ENCODE measurements at regions not wholly inside any gene's neighbourhood (a gene's known extent, or its start where the extent isn't known, plus 50 kb on each side); places are given as distances from the start of the nearest gene placed in this dataset.

- no peak overlapping the region for H3K4me3 Mint-ChIP-seq
- no peaks in the 10 kb centered on the region for H3K79me2 ChIP-seq (ENCODE audit: insufficient read depth, low read length)
- H3K56ac ChIP-seq (ENCODE audit: insufficient read length, low read depth, low read length), result no peak overlapping the region
- no peaks in the 10 kb centered on the region for H4K20me1 ChIP-seq (ENCODE audit: control insufficient read depth, insufficient read depth, insufficient read length)
- H3K23me2 ChIP-seq (ENCODE audit: insufficient read length, low read depth, low read length, poor library complexity, severe bottlenecking), result no peaks in the 10 kb centered on the region
- no peak overlapping the region for H3K23ac ChIP-seq (ENCODE audit: insufficient read length, low read depth, low read length)
- H2BK120ac ChIP-seq (ENCODE audit: low read depth, low read length, poor library complexity, severe bottlenecking), result no peak overlapping the region
- no peak overlapping the region for H3K4me2 ChIP-seq (ENCODE audit: insufficient read depth, insufficient read length, low read length)
- no peak overlapping the region for H3T11ph ChIP-seq (ENCODE audit: low read length)
- H3K79me1 ChIP-seq (ENCODE audit: insufficient read depth, low read depth, low read length, poor library complexity, severe bottlenecking), result no peaks in the 10 kb centered on the region
- no peak overlapping the region for H3K14ac ChIP-seq (ENCODE audit: insufficient read depth, low read length)
- no peaks in the 10 kb centered on the region for H3K4me1 ChIP-seq (ENCODE audit: insufficient read depth, low read length)
- H3K4ac ChIP-seq (ENCODE audit: low read depth, low read length), result no peak overlapping the region
- DNase-seq, result no peak
- no peak overlapping the region for H2AK5ac ChIP-seq (ENCODE audit: insufficient read length, low read length)
- no CpG with 5 or more reads among the region's 2 CpGs for WGBS (ENCODE audit: extremely low coverage, insufficient read length, low lambda C conversion rate)
- H2BK5ac ChIP-seq (ENCODE audit: insufficient read length, low read length), result no peak overlapping the region
- no peak overlapping the region for H4K5ac ChIP-seq (ENCODE audit: insufficient read length, low read depth, low read length)
- H2BK15ac ChIP-seq (ENCODE audit: low read depth, low read length), result no peak overlapping the region
- no peak overlapping the region for H4K91ac ChIP-seq (ENCODE audit: insufficient read length, low read depth, low read length)
- H3K27me3 Mint-ChIP-seq (ENCODE audit: low read depth), result no peaks in the 10 kb centered on the region
- no peak overlapping the region for H2AFZ ChIP-seq (ENCODE audit: low read length)
- no peak overlapping the region for H3K18ac ChIP-seq (ENCODE audit: insufficient read length, low read depth, low read length)
- no peak overlapping the region for H2BK12ac ChIP-seq (ENCODE audit: insufficient read length, low read depth, low read length)
- H3K9me3 ChIP-seq (ENCODE audit: control insufficient read depth, low read depth, low read length), result no peaks in the 10 kb centered on the region
- no peak overlapping the region for H3K27ac ChIP-seq (ENCODE audit: insufficient read length, low read depth, low read length)
- H3K9me3 Mint-ChIP-seq, result peaks cover 0 to 2% of the 10 kb centered on the region in 2 experiments; a peak in 2 of 5 replicates
- H3K4me1 Mint-ChIP-seq, result 0 out of 4 replicates have a peak, but pooled peaks cover 0 to 5% of the 10 kb centered on the region in 2 experiments
- no peak overlapping the region for H3K27ac Mint-ChIP-seq
- H2BK20ac ChIP-seq (ENCODE audit: low read depth, low read length, poor library complexity, severe bottlenecking), result no peak overlapping the region
- no peak for TF ChIP-seq CTCF (conservative IDR thresholded peaks at IDR 0.05)
- H3K36me3 Mint-ChIP-seq (ENCODE audit: insufficient read depth in 1 of 3, low read depth in 3 of 3), result no peaks in the 10 kb centered on the region
- H3K9ac ChIP-seq (ENCODE audit: extremely low read depth, insufficient read length, low read length), result no peak overlapping the region
- H4K8ac ChIP-seq (replicated peaks; ENCODE audit: insufficient read length, low read depth, low read length), result no peak overlapping the region
- H3K27me3 ChIP-seq (ENCODE audit: insufficient read depth, low read length), result no peaks in the 10 kb centered on the region
Observed at GRCh38 chr9:116005205-116005604, 148.4 kb upstream of the PAPPA start.
